GM12801 (cell line): ENCODE measurements at regions not wholly inside any gene's neighbourhood (a gene's known extent, or its start where the extent isn't known, plus 50 kb on each side); places are given as distances from the start of the nearest gene placed in this dataset.

Experiments used
- CTCF ChIP-seq: IDR thresholded peaks from one replicate; pipeline ENCODE4 v1.5.1; 2011; ENCODE audit warnings: control low read depth; ENCODE audit not compliant: insufficient read length; ENCODE audit errors: extremely low read depth

- TF ChIP-seq CTCF = no peak
These were observed 103.3 kb downstream of the C5orf15 start for GRCh38 chr5:133865113-133865512.

GRCh38 chr5:133864711-133865110, 103.7 kb downstream of the C5orf15 start:
- no peak for TF ChIP-seq CTCF

- no peak for TF ChIP-seq CTCF
These were observed 104.4 kb downstream of the C5orf15 start for GRCh38 chr5:133863857-133864585.

- TF ChIP-seq CTCF = no peak
These were observed 107.2 kb downstream of the C5orf15 start for GRCh38 chr5:133861161-133861737.

- no peak for TF ChIP-seq CTCF
These were observed 109.4 kb downstream of the C5orf15 start for GRCh38 chr5:133859073-133859472.

- TF ChIP-seq CTCF = no peak
These were observed 113.9 kb downstream of the C5orf15 start for GRCh38 chr5:133854554-133854953.

- TF ChIP-seq CTCF = no peak
These were observed 114.6 kb downstream of the C5orf15 start for GRCh38 chr5:133853646-133854365.
